ENCODE measurements at regions not wholly inside any gene's neighbourhood (a gene's known extent, or its start where the extent isn't known, plus 50 kb on each side); places are given as distances from the start of the nearest gene placed in this dataset.

DNA sequence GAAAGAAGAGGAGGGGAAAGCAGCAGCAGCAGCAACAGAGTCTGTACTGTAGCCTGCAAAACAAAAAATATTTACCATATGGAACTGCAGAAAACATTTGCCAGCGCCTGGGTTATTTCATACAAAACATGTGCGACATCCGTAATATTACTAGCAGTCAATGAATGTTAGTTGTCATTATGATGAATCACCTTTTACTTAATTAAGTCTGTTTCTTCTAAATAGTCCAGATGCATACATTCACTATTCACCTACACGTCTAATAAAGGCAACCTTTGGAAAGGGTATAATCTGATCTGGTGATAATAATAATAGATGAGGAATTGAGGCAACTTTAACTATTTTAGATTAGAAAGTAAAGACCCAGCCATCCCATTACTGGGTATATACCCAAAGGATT lies 426.3 kb upstream of the ST6GAL2 start:
- H3K4me3 ChIP-seq (ENCODE audit: low read depth, low read length, poor library complexity, severe bottlenecking) = no peak overlapping the region
- no peaks in the 10 kb centered on the region for H3K4me1 ChIP-seq (ENCODE audit: insufficient read depth, low read length, poor library complexity, severe bottlenecking)
- POLR2A ChIA-PET (ENCODE audit: low non-redundant PET) = no interaction called here
- no peak for DNase-seq (ENCODE audit: low spot score)
- H3K9me3 ChIP-seq (ENCODE audit: low read depth, low read length, poor library complexity, severe bottlenecking) = peaks cover 14% of the 10 kb centered on the region
- no peak for TF ChIP-seq EZH2 (IDR thresholded peaks at IDR 0.05; ENCODE audit: borderline replicate concordance, low read depth, low read length, poor library complexity, severe bottlenecking)
- TF ChIP-seq, protein P1, sequence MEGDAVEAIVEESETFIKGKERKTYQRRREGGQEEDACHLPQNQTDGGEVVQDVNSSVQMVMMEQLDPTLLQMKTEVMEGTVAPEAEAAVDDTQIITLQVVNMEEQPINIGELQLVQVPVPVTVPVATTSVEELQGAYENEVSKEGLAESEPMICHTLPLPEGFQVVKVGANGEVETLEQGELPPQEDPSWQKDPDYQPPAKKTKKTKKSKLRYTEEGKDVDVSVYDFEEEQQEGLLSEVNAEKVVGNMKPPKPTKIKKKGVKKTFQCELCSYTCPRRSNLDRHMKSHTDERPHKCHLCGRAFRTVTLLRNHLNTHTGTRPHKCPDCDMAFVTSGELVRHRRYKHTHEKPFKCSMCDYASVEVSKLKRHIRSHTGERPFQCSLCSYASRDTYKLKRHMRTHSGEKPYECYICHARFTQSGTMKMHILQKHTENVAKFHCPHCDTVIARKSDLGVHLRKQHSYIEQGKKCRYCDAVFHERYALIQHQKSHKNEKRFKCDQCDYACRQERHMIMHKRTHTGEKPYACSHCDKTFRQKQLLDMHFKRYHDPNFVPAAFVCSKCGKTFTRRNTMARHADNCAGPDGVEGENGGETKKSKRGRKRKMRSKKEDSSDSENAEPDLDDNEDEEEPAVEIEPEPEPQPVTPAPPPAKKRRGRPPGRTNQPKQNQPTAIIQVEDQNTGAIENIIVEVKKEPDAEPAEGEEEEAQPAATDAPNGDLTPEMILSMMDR (conservative IDR thresholded peaks at IDR 0.05; ENCODE audit: low read depth, low read length) = no peak
- CTCF ChIA-PET = no interaction called here
- H3K27me3 ChIP-seq (replicated peaks; ENCODE audit: insufficient read depth, low read depth, low read length, poor library complexity) = no peaks in the 10 kb centered on the region
- BruUV-seq (replicated peaks) = no TSS peak
- no peak overlapping the region for H3K27ac ChIP-seq (ENCODE audit: low read depth, low read length, poor library complexity, severe bottlenecking)
- H3K36me3 ChIP-seq (ENCODE audit: insufficient read depth, low read length, poor library complexity, severe bottlenecking) = no peaks in the 10 kb centered on the region
- intact Hi-C loops (cut with micrococcal nuclease; ENCODE audit: unreplicated experiment) = no loop called here

DNA sequence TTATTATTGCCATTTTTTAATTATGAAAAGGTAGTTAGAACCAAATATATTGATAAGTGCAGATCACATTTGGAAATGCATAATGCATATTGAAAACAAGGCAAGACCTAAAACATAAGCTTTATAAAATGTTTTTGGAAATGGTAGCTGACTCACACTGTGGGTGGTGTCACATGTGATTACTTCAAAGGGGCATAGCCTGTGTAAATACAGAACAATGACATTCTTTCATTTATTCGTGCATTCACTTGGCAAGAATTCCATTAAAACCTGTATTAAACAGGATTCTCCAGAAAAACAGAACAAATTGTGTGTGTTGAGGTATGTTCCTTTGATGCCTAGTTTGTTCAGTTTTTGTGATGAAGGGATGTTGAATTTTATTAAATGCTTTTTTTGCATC lies 427.3 kb upstream of the ST6GAL2 start:
- DNase-seq (ENCODE audit: low spot score) = no peak
- intact Hi-C loops (cut with micrococcal nuclease; ENCODE audit: unreplicated experiment) = no loop called here
- no peak overlapping the region for H3K27ac ChIP-seq (ENCODE audit: low read depth, low read length, poor library complexity, severe bottlenecking)
- ChIA-PET CTCF (no interaction called here), POLR2A (ENCODE audit: low non-redundant PET) (no interaction called here)
- TF ChIP-seq EZH2 (IDR thresholded peaks at IDR 0.05; ENCODE audit: borderline replicate concordance, low read depth, low read length, poor library complexity, severe bottlenecking) = no peak
- TF ChIP-seq, protein P1 (conservative IDR thresholded peaks at IDR 0.05; ENCODE audit: low read depth, low read length) = no peak
- no peaks in the 10 kb centered on the region for H3K27me3 ChIP-seq (replicated peaks; ENCODE audit: insufficient read depth, low read depth, low read length, poor library complexity)
- no peaks in the 10 kb centered on the region for H3K36me3 ChIP-seq (ENCODE audit: insufficient read depth, low read length, poor library complexity, severe bottlenecking)
- H3K4me3 ChIP-seq (ENCODE audit: low read depth, low read length, poor library complexity, severe bottlenecking) = no peak overlapping the region
- peaks cover 11% of the 10 kb centered on the region for H3K9me3 ChIP-seq (ENCODE audit: low read depth, low read length, poor library complexity, severe bottlenecking)
- no peaks in the 10 kb centered on the region for H3K4me1 ChIP-seq (ENCODE audit: insufficient read depth, low read length, poor library complexity, severe bottlenecking)
- BruUV-seq (replicated peaks) = no TSS peak

DNA sequence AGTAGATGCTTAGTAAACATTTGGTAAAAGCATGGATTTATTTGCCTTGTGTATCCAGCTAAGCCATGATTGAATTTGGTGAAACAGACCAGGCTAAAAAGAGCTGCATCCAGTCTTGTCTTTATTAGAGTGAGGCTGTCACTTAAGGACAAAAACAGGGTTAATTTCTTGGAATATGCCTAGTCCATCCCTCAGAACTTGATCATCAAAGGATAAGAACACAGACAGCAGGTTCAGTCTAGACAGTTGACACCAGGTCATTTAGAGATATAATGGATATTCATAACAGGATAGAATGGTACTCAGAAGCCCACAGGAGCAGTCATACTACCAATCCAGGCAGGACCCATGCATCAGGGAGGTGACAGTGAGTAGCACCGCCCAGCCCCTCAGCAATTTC lies 434.9 kb upstream of the ST6GAL2 start:
- no TSS peak for BruUV-seq (replicated peaks)
- CTCF ChIA-PET = no interaction called here

More for the DNA sequence above, 434.9 kb upstream of the ST6GAL2 start:
- TF ChIP-seq, protein P1 (conservative IDR thresholded peaks at IDR 0.05; ENCODE audit: low read depth, low read length) = no peak
- no peak for TF ChIP-seq EZH2 (IDR thresholded peaks at IDR 0.05; ENCODE audit: borderline replicate concordance, low read depth, low read length, poor library complexity, severe bottlenecking)
- Histone ChIP-seq H3K4me1 (ENCODE audit: insufficient read depth, low read length, poor library complexity, severe bottlenecking) (no peaks in the 10 kb centered on the region), H3K9me3 (ENCODE audit: low read depth, low read length, poor library complexity, severe bottlenecking) (no peaks in the 10 kb centered on the region), H3K27ac (ENCODE audit: low read depth, low read length, poor library complexity, severe bottlenecking) (no peak overlapping the region), H3K36me3 (ENCODE audit: insufficient read depth, low read length, poor library complexity, severe bottlenecking) (no peaks in the 10 kb centered on the region), H3K4me3 (ENCODE audit: low read depth, low read length, poor library complexity, severe bottlenecking) (no peak overlapping the region), H3K27me3 (replicated peaks; ENCODE audit: insufficient read depth, low read depth, low read length, poor library complexity) (no peaks in the 10 kb centered on the region)
- no peak for DNase-seq (ENCODE audit: low spot score)
- intact Hi-C loops (cut with micrococcal nuclease; ENCODE audit: unreplicated experiment) = no loop called here
- POLR2A ChIA-PET (ENCODE audit: low non-redundant PET) = no interaction called here

Data from A673 (cell line).